Psoas muscle (tissue), 7 donors: ENCODE measurements at regions not wholly inside any gene's neighbourhood (a gene's known extent, or its start where the extent isn't known, plus 50 kb on each side); places are given as distances from the start of the nearest gene placed in this dataset.

Source experiments
- ATAC-seq, 4 donors: fragments of 200-7000 bp; cut with Tn5 transposase; one replicate each; pipeline ENCODE4 v1.9.1; 2020; ENCODE audit warnings: moderate library complexity in 3 of 4, mild to moderate bottlenecking in 2 of 4
- DNase-seq, 2 donors: peaks; one replicate each; pipeline ENCODE4 v3.0.0-alpha.2; 2020
- H3K27ac ChIP-seq: fragments of 200-600 bp; one replicate; pipeline ENCODE4 v1.8.0; 2022
- H3K27me3 ChIP-seq, 3 donors: fragments of 200-600 bp in 1 of 3; one replicate each; pipeline versions ENCODE4 v1.6.1 to v1.8.0; 2013 to 2022; ENCODE audit warnings: low read length in 2 of 3, mild to moderate bottlenecking in 2 of 3, moderate library complexity in 1 of 3; ENCODE audit not compliant: insufficient read depth in 3 of 3
- H3K36me3 ChIP-seq, 2 donors: fragments of 200-600 bp in 1 of 2; one replicate each; pipeline versions ENCODE4 v1.6.1 to v1.8.0; 2013 to 2022; ENCODE audit warnings: low read depth in 1 of 2, mild to moderate bottlenecking in 1 of 2, moderate library complexity in 1 of 2; ENCODE audit not compliant: insufficient read depth in 1 of 2
- H3K4me1 ChIP-seq: fragments of 200-600 bp; one replicate; pipeline ENCODE4 v1.8.0; 2022
- H3K4me3 ChIP-seq: fragments of 200-600 bp; one replicate; pipeline ENCODE4 v1.8.0; 2022; ENCODE audit warnings: mild to moderate bottlenecking
- H3K9me3 ChIP-seq: fragments of 200-600 bp; one replicate; pipeline ENCODE4 v1.8.0; 2022
- WGBS, 3 donors: extraction: QIAGEN DNeasy Blood & Tissue Kit; methylation state at CpG; one replicate each; pipeline versions ENCODE4 v1.1.6 to v1.1.7; 2013; 5-methylcytosine and 5-hydroxymethylcytosine counted together
- intact Hi-C, 2 donors: fragments of 100-400 bp; cut with DNase I; formaldehyde crosslinking; loops; one replicate each; pipeline versions ENCODE4 v1.11.0 to v1.14.2; 2022
- TF ChIP-seq, protein P1 (sequence below): fragments of 200-600 bp; IDR thresholded peaks from one replicate; pipeline ENCODE4 v1.8.0; 2022; ENCODE audit warnings: antibody characterized with exemption
- donor health status: healthy with polysubstance abuse.
- donor health status: DM: no; HTN: no; CAD: no; lungs with moderate emphysema.
- donor health status: Bipolar disorder and iron deficiency.
- donor health status: healthy.
- donor health status: DM: yes; HTN: yes; CAD: no.
- donor health status: DM: no; HTN: no; CAD: no.
- donor health status: DM: yes; HTN: yes; CAD: no.

DNA sequence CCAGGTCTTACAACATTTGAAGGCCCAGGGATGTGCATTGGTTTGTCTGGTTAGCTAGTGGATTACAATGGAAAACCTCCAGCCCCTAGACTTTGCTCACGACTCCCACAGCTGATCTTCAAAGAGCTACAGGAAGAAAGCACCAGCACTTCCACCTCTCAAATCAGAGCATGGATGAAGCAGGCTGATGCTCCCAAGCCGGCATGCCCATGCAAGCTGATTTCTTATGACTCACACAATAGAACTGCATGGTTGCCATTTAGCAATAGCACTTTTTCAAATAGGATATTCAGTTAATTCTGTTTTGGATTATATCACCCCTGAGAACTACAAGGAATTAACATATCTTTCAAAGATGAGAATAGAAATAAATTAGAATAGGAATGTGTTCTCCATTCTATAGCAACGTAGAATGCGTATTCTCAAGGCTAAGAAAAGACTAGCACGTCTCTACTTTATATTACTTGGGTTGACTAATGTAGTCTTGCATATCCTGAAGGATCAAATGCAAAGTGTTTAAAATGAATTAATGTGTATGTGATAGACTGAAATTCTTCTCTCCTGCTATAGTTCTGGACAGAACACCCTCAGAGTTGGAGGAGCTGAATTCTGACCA is 292.4 kb downstream of the TRIB2 start:
- H3K27me3 ChIP-seq: peaks cover 0 to 4% (median 0%) of the 10 kb centered on the region in 3 donors
- no peak for ATAC-seq
- DNase-seq: no peak
- no peaks in the 10 kb centered on the region for H3K36me3 ChIP-seq
- TF ChIP-seq, protein P1, sequence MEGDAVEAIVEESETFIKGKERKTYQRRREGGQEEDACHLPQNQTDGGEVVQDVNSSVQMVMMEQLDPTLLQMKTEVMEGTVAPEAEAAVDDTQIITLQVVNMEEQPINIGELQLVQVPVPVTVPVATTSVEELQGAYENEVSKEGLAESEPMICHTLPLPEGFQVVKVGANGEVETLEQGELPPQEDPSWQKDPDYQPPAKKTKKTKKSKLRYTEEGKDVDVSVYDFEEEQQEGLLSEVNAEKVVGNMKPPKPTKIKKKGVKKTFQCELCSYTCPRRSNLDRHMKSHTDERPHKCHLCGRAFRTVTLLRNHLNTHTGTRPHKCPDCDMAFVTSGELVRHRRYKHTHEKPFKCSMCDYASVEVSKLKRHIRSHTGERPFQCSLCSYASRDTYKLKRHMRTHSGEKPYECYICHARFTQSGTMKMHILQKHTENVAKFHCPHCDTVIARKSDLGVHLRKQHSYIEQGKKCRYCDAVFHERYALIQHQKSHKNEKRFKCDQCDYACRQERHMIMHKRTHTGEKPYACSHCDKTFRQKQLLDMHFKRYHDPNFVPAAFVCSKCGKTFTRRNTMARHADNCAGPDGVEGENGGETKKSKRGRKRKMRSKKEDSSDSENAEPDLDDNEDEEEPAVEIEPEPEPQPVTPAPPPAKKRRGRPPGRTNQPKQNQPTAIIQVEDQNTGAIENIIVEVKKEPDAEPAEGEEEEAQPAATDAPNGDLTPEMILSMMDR: no peak
- no peak overlapping the region for H3K27ac ChIP-seq
- intact Hi-C loops: loop anchor here (5.0 to 10.0 kb wide), 3 partner anchors 294 to 1182 kb away; partner anchors contain the start of gene TRIB2 (in 1 of the 2)
- no peak overlapping the region for H3K4me3 ChIP-seq
- H3K4me1 ChIP-seq: no peaks in the 10 kb centered on the region
- WGBS, 3 donors: 84 to 88% (median 84%) methylated on average over 5 of the region's 5 CpGs
- H3K9me3 ChIP-seq: no peaks in the 10 kb centered on the region

- DNase-seq: no peak
- Histone ChIP-seq H3K4me3 (no peak overlapping the region), H3K4me1 (no peaks in the 10 kb centered on the region), H3K36me3 (no peaks in the 10 kb centered on the region), H3K9me3 (no peaks in the 10 kb centered on the region), H3K27ac (no peak overlapping the region), H3K27me3 (peaks cover 0 to 13% (median 0%) of the 10 kb centered on the region in 3 donors)
- TF ChIP-seq, protein P1: no peak
- 72 to 93% (median 73%) methylated on average over 5 of the region's 5 CpGs for WGBS, 3 donors
- ATAC-seq: no peak
- intact Hi-C loops: no loop called here
Observed at GRCh38 chr2:13010283-13010682, 293.5 kb downstream of the TRIB2 start.

DNA sequence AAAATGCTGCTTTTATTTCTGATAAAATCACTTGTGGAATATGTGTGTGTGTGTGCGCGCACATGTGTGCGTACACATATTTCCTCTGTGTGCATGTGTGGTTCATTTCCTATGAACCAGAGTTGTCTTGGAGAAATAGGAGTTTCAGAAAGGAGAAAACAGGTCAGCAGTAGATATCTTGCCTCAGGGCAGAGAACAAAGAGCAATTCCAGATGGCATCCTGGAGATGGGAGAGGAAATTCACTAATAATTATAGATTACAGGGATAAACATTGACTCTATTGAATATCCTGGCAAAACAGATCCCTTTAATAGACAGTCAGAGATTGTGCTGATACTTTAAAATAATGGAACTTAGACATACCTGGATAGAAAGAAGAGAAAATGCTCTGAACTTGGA is 298.0 kb downstream of the TRIB2 start:
- H3K36me3 ChIP-seq: no peaks in the 10 kb centered on the region
- no peak for DNase-seq
- 82 to 91% (median 82%) methylated on average over 3 of the region's 3 CpGs for WGBS, 3 donors
- no peak overlapping the region for H3K27ac ChIP-seq
- H3K27me3 ChIP-seq: peaks cover 0 to 22% (median 4%) of the 10 kb centered on the region in 3 donors
- no peaks in the 10 kb centered on the region for H3K9me3 ChIP-seq
- ATAC-seq: no peak
- H3K4me1 ChIP-seq: no peaks in the 10 kb centered on the region
- TF ChIP-seq, protein P1: no peak
- no peak overlapping the region for H3K4me3 ChIP-seq
- intact Hi-C loops: no loop called here

- 37 to 43% (median 42%) methylated on average over 2 of the region's 2 CpGs for WGBS, 3 donors
- no peak for ATAC-seq
Observed at GRCh38 chr2:13015532-13016320, 299.0 kb downstream of the TRIB2 start.

More at GRCh38 chr2:13015532-13016320, 299.0 kb downstream of the TRIB2 start:
- H3K27me3 ChIP-seq: peaks cover 0 to 22% (median 4%) of the 10 kb centered on the region in 3 donors
- no peaks in the 10 kb centered on the region for H3K9me3 ChIP-seq
- H3K27ac ChIP-seq: no peak overlapping the region
- no peaks in the 10 kb centered on the region for H3K36me3 ChIP-seq
- no peak for DNase-seq
- H3K4me1 ChIP-seq: no peaks in the 10 kb centered on the region
- intact Hi-C loops: no loop called here
- H3K4me3 ChIP-seq: no peak overlapping the region
- TF ChIP-seq, protein P1: no peak
